ENCODE measurements at regions not wholly inside any gene's neighbourhood (a gene's known extent, or its start where the extent isn't known, plus 50 kb on each side); places are given as distances from the start of the nearest gene placed in this dataset.

- no peak for ATAC-seq (replicated peaks in 6 of 8)
- in situ Hi-C loops (cut with MboI; ENCODE audit: low pct_unique_long_range_greater_than_20kb in 2 of 9, low sequenced_read_pairs in 9 of 9, unreplicated experiment in 9 of 9): no loop called here
- H3K4me3 ChIP-seq: no peak overlapping the region
- WGBS, 10 experiments: 6 to 92% (median 70%) methylated on average over 1 to 3 of the region's 3 CpGs; no CpG with 5 or more reads in 3 of the 10 experiments
- no peak overlapping the region for H3K27ac ChIP-seq
- H3K4me1 ChIP-seq (replicated peaks in 1 of 2): no peaks in the 10 kb centered on the region
These were observed 411.7 kb downstream of the CADM1 start for GRCh38 chr11:115092516-115092915.

DNA sequence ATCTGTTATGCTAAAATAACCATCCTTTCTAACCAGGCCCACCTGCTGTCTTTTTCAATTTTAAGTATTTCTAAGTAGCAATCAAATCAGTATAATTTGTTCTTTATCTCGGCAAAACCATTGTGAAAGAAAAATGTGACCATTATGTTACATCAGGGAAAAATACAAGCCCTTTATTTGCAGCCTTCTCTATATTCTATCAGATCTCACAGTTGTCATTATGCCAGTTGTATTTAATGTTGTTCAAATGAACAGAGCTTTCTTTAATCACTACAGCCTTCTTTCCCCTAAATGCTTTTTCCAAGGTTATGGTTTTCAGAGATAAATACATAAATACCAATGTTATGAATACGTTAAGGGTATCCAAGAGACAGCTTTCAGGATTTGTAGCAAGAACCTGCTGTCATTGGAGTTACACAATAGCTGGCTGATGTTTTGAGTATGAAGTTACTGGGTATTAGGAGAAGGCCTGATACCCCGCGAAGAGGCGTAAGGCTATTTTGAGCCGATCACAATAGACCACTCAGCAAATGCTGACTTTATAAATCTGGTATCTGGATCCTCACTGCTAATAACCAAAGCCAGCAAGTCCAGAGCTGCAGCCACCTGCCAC is 406.3 kb downstream of the CADM1 start:
- no peak for ATAC-seq (replicated peaks in 6 of 8)
- Histone ChIP-seq H3K4me3 (no peak overlapping the region), H3K27ac (no peak overlapping the region), H3K4me1 (replicated peaks in 1 of 2) (no peaks in the 10 kb centered on the region)
- WGBS, 10 experiments: 0 to 90% (median 61%) methylated on average over 1 to 6 of the region's 6 CpGs
- in situ Hi-C loops (cut with MboI; ENCODE audit: low pct_unique_long_range_greater_than_20kb in 2 of 9, low sequenced_read_pairs in 9 of 9, unreplicated experiment in 9 of 9): no loop called here

- no peak overlapping the region for H3K27ac ChIP-seq
- ATAC-seq (replicated peaks in 6 of 8): no peak
- H3K4me1 ChIP-seq (replicated peaks in 1 of 2): peaks cover 5 to 7% of the 10 kb centered on the region in 2 donors
- in situ Hi-C loops (cut with MboI; ENCODE audit: low pct_unique_long_range_greater_than_20kb in 2 of 9, low sequenced_read_pairs in 9 of 9, unreplicated experiment in 9 of 9): no loop called here
- H3K4me3 ChIP-seq: no peak overlapping the region
- 20 to 100% (median 93%) methylated on average over 1 to 8 of the region's 9 CpGs; no CpG with 5 or more reads in 2 of the 10 experiments for WGBS, 10 experiments
These were observed 403.5 kb downstream of the CADM1 start for GRCh38 chr11:115100706-115101105.

DNA sequence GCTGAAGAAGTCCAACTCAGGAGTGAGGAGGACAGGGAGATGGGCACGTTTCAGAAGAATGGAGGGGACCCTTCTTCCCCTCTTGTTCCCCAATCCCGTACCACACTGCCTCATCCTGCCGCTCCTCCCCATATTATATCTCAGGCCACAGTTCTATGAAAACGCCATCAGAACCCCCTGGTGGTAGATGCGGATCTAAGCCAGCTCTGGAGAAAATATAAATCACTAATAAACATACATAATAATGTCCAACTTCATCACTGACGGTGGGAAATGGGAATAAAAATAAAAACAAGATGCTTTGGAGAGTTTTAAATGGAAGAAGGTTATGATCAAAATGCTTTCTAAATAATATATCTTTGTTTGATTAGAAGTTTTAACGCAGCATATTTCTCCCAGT is 400.3 kb downstream of the CADM1 start:
- no peak for ATAC-seq (replicated peaks in 6 of 8)
- Histone ChIP-seq H3K4me3 (no peak overlapping the region), H3K4me1 (replicated peaks in 1 of 2) (peaks cover 5 to 7% of the 10 kb centered on the region in 2 donors), H3K27ac (no peak overlapping the region)
- 15 to 100% (median 92%) methylated on average over 1 to 6 of the region's 7 CpGs; no CpG with 5 or more reads in 1 of the 10 experiments for WGBS, 10 experiments
- in situ Hi-C loops (cut with MboI; ENCODE audit: low pct_unique_long_range_greater_than_20kb in 2 of 9, low sequenced_read_pairs in 9 of 9, unreplicated experiment in 9 of 9): no loop called here

DNA sequence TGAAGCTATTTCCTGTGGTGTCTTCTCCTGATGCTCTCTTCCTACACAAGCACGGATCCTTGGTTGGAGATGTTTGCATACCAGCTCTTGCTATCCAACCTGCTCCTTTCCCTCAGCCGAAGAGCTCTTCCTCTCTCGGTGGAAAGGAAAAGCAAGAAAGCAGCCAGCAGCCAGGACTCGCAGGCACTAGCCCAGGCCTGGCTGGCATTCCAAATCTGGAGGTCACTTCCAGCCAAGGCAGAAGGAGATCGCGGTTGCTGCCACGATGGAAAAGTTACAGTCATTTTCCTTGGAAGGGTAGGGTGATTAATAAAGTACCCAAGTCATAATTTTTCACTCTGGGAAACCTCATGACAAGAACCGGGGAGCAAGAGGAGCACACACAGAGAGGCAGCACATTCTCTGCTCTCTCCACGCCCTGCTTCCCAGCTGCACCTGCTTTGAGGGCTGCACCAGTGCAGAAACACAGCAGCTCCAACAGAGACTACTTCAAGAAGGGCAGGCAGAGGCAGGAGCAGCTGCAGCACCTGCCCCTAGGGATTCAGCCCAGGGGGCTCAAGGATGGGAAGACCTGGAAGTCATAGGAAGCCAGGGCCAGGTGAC is 399.3 kb downstream of the CADM1 start:
- ATAC-seq (replicated peaks in 6 of 8): peak in 3 of 8 experiments; percentile 25 to 41 (median 38)
- H3K27ac ChIP-seq: no peak overlapping the region
- peaks cover 5 to 7% of the 10 kb centered on the region in 2 donors for H3K4me1 ChIP-seq (replicated peaks in 1 of 2)
- in situ Hi-C loops (cut with MboI; ENCODE audit: low pct_unique_long_range_greater_than_20kb in 2 of 9, low sequenced_read_pairs in 9 of 9, unreplicated experiment in 9 of 9): no loop called here
- H3K4me3 ChIP-seq: no peak overlapping the region
- 0 to 100% (median 56%) methylated on average over 1 to 7 of the region's 9 CpGs; no CpG with 5 or more reads in 2 of the 10 experiments for WGBS, 10 experiments

GRCh38 chr11:115111066-115111465 is 393.1 kb downstream of the CADM1 start:
- in situ Hi-C loops (cut with MboI; ENCODE audit: low pct_unique_long_range_greater_than_20kb in 2 of 9, low sequenced_read_pairs in 9 of 9, unreplicated experiment in 9 of 9): no loop called here
- 60 to 100% (median 93%) methylated on average over 1 to 5 of the region's 5 CpGs; no CpG with 5 or more reads in 4 of the 10 experiments for WGBS, 10 experiments
- H3K4me3 ChIP-seq: no peak overlapping the region
- peaks cover 19 to 27% of the 10 kb centered on the region in 2 donors for H3K4me1 ChIP-seq (replicated peaks in 1 of 2)
- peak in 1 of 8 experiments; percentile 14 for ATAC-seq (replicated peaks in 6 of 8)
- H3K27ac ChIP-seq: no peak overlapping the region

DNA sequence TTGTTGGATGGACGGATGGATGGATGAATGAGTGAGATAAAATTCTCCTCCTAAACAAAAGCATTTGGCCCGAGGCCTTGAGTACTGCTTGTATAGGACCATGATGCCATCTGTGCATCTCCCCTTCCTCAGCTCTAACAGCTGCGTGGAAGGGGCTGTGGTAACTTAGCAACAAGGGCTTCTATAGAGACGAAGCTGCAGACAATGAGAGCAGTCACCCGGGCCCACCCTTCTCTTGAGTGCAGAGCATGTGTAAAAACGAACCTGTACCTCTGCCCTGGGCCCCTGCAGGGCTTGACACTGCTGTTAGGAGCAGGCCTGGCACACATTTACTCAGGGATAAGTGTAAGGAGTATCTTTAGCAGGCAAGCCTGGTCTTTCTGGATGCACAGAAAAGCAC is 391.5 kb downstream of the CADM1 start:
- H3K27ac ChIP-seq: peak overlapping the region in 1 of 2 donors; percentile 55

DNA sequence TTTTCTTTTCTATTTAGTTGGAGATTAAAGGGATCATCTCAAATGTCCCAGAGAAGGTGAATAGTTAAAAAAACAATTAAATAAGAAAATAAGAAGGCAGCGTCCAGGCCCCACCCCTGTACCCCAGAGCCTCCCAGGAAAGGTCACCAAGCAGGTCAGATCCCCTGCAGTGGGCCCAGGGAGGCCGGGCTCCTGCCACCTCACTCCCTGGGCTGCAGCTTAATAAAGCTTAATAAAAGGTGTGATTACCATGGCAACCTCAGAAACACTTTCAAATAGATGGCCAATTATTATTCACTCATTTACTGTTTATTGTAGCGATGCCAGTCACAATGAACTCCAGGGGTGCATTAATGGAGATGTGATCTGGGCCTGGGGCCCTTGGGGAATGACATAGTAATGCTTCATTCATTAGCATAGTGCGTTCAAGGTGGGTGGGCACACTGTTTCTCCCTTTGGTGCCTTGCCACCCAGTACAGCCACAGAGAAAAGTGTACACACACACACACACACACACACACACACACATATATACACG is 386.2 kb downstream of the CADM1 start:
- WGBS, 10 experiments: 0 to 29% (median 0%) methylated on average over 1 to 3 of the region's 5 CpGs; no CpG with 5 or more reads in 3 of the 10 experiments
- Histone ChIP-seq H3K27ac (no peak overlapping the region), H3K4me1 (replicated peaks in 1 of 2) (peaks cover 33 to 37% of the 10 kb centered on the region in 2 donors), H3K4me3 (no peak overlapping the region)
- ATAC-seq (replicated peaks in 6 of 8): peak in 5 of 8 experiments; percentile 80 to 89 (median 84)
- in situ Hi-C loops (cut with MboI; ENCODE audit: low pct_unique_long_range_greater_than_20kb in 2 of 9, low sequenced_read_pairs in 9 of 9, unreplicated experiment in 9 of 9): no loop called here

More for the DNA sequence above, 391.5 kb downstream of the CADM1 start:
- Histone ChIP-seq H3K4me1 (replicated peaks in 1 of 2) (peaks cover 32 to 44% of the 10 kb centered on the region in 2 donors), H3K4me3 (no peak overlapping the region)
- in situ Hi-C loops (cut with MboI; ENCODE audit: low pct_unique_long_range_greater_than_20kb in 2 of 9, low sequenced_read_pairs in 9 of 9, unreplicated experiment in 9 of 9): no loop called here
- WGBS, 10 experiments: 0 to 30% (median 5%) methylated on average over 1 to 4 of the region's 6 CpGs; no CpG with 5 or more reads in 6 of the 10 experiments
- ATAC-seq (replicated peaks in 6 of 8): peak in 5 of 8 experiments; percentile 96 to 98 (median 97)

- 0 to 100% (median 100%) methylated on average over 2 to 3 of the region's 6 CpGs; no CpG with 5 or more reads in 5 of the 10 experiments for WGBS, 10 experiments
These were observed 385.1 kb downstream of the CADM1 start for GRCh38 chr11:115119146-115119545.

More at GRCh38 chr11:115119146-115119545, 385.1 kb downstream of the CADM1 start:
- Histone ChIP-seq H3K4me1 (replicated peaks in 1 of 2) (peaks cover 26 to 30% of the 10 kb centered on the region in 2 donors), H3K4me3 (no peak overlapping the region), H3K27ac (no peak overlapping the region)
- in situ Hi-C loops (cut with MboI; ENCODE audit: low pct_unique_long_range_greater_than_20kb in 2 of 9, low sequenced_read_pairs in 9 of 9, unreplicated experiment in 9 of 9): no loop called here
- ATAC-seq (replicated peaks in 6 of 8): no peak
